ENCODE measurements at regions not wholly inside any gene's neighbourhood (a gene's known extent, or its start where the extent isn't known, plus 50 kb on each side); places are given as distances from the start of the nearest gene placed in this dataset.

- H3K4me1 ChIP-seq = no peaks in the 10 kb centered on the region
- no peak for DNase-seq (ENCODE audit: low spot score)
- H3K4me3 ChIP-seq = no peak overlapping the region
- no peak overlapping the region for H3K27ac ChIP-seq
- H3K27me3 ChIP-seq = no peaks in the 10 kb centered on the region
- no peaks in the 10 kb centered on the region for H3K36me3 ChIP-seq
- H3K9me3 ChIP-seq = no peaks in the 10 kb centered on the region
- no peak for TF ChIP-seq CTCF (IDR thresholded peaks at IDR 0.05)
These were observed 264.9 kb upstream of the C1orf174 start for GRCh38 chr1:4164965-4165364.

- Histone ChIP-seq H3K9me3 (no peaks in the 10 kb centered on the region), H3K36me3 (no peaks in the 10 kb centered on the region), H3K4me3 (no peak overlapping the region), H3K27me3 (no peaks in the 10 kb centered on the region), H3K27ac (no peak overlapping the region), H3K4me1 (no peaks in the 10 kb centered on the region)
- DNase-seq (ENCODE audit: low spot score) = no peak
- TF ChIP-seq CTCF (IDR thresholded peaks at IDR 0.05) = no peak
These were observed 265.7 kb upstream of the C1orf174 start for GRCh38 chr1:4165686-4166300.

- no peak for DNase-seq (ENCODE audit: low spot score)
- no peaks in the 10 kb centered on the region for H3K9me3 ChIP-seq
- H3K4me1 ChIP-seq = no peaks in the 10 kb centered on the region
- H3K27ac ChIP-seq = no peak overlapping the region
- H3K36me3 ChIP-seq = no peaks in the 10 kb centered on the region
- no peak overlapping the region for H3K4me3 ChIP-seq
- H3K27me3 ChIP-seq = no peaks in the 10 kb centered on the region
- no peak for TF ChIP-seq CTCF (IDR thresholded peaks at IDR 0.05)
These were observed 266.6 kb upstream of the C1orf174 start for GRCh38 chr1:4166713-4167112.

GRCh38 chr1:4169991-4170390 lies 269.9 kb upstream of the C1orf174 start:
- Histone ChIP-seq H3K4me1 (no peaks in the 10 kb centered on the region), H3K27me3 (no peaks in the 10 kb centered on the region), H3K9me3 (no peaks in the 10 kb centered on the region), H3K4me3 (no peak overlapping the region), H3K27ac (no peak overlapping the region), H3K36me3 (no peaks in the 10 kb centered on the region)
- DNase-seq (ENCODE audit: low spot score) = no peak
- TF ChIP-seq CTCF (IDR thresholded peaks at IDR 0.05) = no peak

GRCh38 chr1:4170548-4171340 lies 270.7 kb upstream of the C1orf174 start:
- TF ChIP-seq CTCF (IDR thresholded peaks at IDR 0.05) = no peak
- DNase-seq (ENCODE audit: low spot score) = no peak
- H3K27me3 ChIP-seq = no peaks in the 10 kb centered on the region

More at GRCh38 chr1:4170548-4171340, 270.7 kb upstream of the C1orf174 start:
- Histone ChIP-seq H3K36me3 (no peaks in the 10 kb centered on the region), H3K9me3 (no peaks in the 10 kb centered on the region), H3K4me1 (no peaks in the 10 kb centered on the region), H3K27ac (no peak overlapping the region), H3K4me3 (no peak overlapping the region)
